Fibroblast of villous mesenchyme (primary cell): ENCODE measurements at regions not wholly inside any gene's neighbourhood (a gene's known extent, or its start where the extent isn't known, plus 50 kb on each side); places are given as distances from the start of the nearest gene placed in this dataset.

ENCODE experiments used
- DNase-seq: peaks from one replicate; pipeline ENCODE4 v3.0.0-alpha.2; 2010; ENCODE audit warnings: low read depth
- H3K4me3 ChIP-seq: 2 replicates; pipeline ENCODE4 v1.5.1; 2011; ENCODE audit warnings: low read depth, mild to moderate bottlenecking, low read length
- CTCF ChIP-seq: IDR thresholded peaks from 2 replicates; pipeline ENCODE4 v1.5.1; 2012; ENCODE audit warnings: low read depth, mild to moderate bottlenecking, low read length; ENCODE audit not compliant: insufficient read depth

- DNase-seq, result no peak
- no peak for TF ChIP-seq CTCF
- H3K4me3 ChIP-seq, result no peak overlapping the region
Observed at GRCh38 chr10:118805146-118805545, 50.4 kb upstream of the CACUL1 start.

- no peak for DNase-seq
- no peak overlapping the region for H3K4me3 ChIP-seq
- no peak for TF ChIP-seq CTCF
Observed at GRCh38 chr10:118807512-118808305, 52.9 kb upstream of the CACUL1 start.

GRCh38 chr10:118808601-118809356 is 54.0 kb upstream of the CACUL1 start:
- no peak for TF ChIP-seq CTCF
- H3K4me3 ChIP-seq, result no peak overlapping the region
- DNase-seq, result no peak

GRCh38 chr10:118809357-118810220 is 54.8 kb upstream of the CACUL1 start:
- DNase-seq, result no peak
- TF ChIP-seq CTCF, result no peak
- no peak overlapping the region for H3K4me3 ChIP-seq

GRCh38 chr10:118810796-118811505 is 56.2 kb upstream of the CACUL1 start:
- no peak for TF ChIP-seq CTCF
- no peak for DNase-seq
- H3K4me3 ChIP-seq, result no peak overlapping the region
